HEK293T (cell line): ENCODE measurements at regions not wholly inside any gene's neighbourhood (a gene's known extent, or its start where the extent isn't known, plus 50 kb on each side); places are given as distances from the start of the nearest gene placed in this dataset.

ENCODE experiments used
- CTCF ChIA-PET: fragments of 350-600 bp; formaldehyde crosslinking; extraction: SDS; loops from one replicate; lab custom pipeline; 2021; ENCODE audit warnings: antibody characterized with exemption, inconsistent platforms; lab: Yijun Ruan, JAX
- POLR2A ChIA-PET: fragments of 350-600 bp; formaldehyde crosslinking; extraction: SDS; loops from one replicate; lab custom pipeline; 2020; ENCODE audit warnings: antibody characterized with exemption, inconsistent platforms; lab: Yijun Ruan, JAX
- DNase-seq: peaks from one replicate; pipeline ENCODE4 v3.0.0; 2012; ENCODE audit warnings: mixed read lengths; ENCODE audit errors: extremely low spot score
- ARNT ChIP-seq: fragments of 450-650 bp; IDR thresholded peaks from 2 replicates; pipeline ENCODE4 v1.6.1; 2017; ENCODE audit warnings: mild to moderate bottlenecking
- BHLHE40 ChIP-seq: fragments of 450-650 bp; IDR thresholded peaks from 2 replicates; pipeline ENCODE4 v1.6.1; 2016; ENCODE audit warnings: mild to moderate bottlenecking, moderate library complexity, borderline replicate concordance
- CTBP1 ChIP-seq: fragments of 450-650 bp; IDR thresholded peaks from 2 replicates; pipeline ENCODE4 v1.6.1; 2016; ENCODE audit warnings: borderline replicate concordance
- ELF4 ChIP-seq: fragments of 450-650 bp; IDR thresholded peaks from 2 replicates; pipeline ENCODE4 v1.6.1; 2017; ENCODE audit warnings: antibody characterized with exemption
- FOXA1 ChIP-seq: fragments of 450-650 bp; IDR thresholded peaks from 2 replicates; pipeline ENCODE4 v1.6.1; 2016; ENCODE audit warnings: mild to moderate bottlenecking
- FOXK2 ChIP-seq: fragments of 450-650 bp; IDR thresholded peaks from 2 replicates; pipeline ENCODE4 v1.6.1; 2016; ENCODE audit warnings: mild to moderate bottlenecking
- FOXM1 ChIP-seq: fragments of 450-650 bp; IDR thresholded peaks from 2 replicates; pipeline ENCODE4 v1.6.1; 2017; ENCODE audit warnings: mild to moderate bottlenecking, borderline replicate concordance
- HDGF ChIP-seq: fragments of 450-650 bp; IDR thresholded peaks from 2 replicates; pipeline ENCODE4 v1.6.1; 2017; ENCODE audit warnings: antibody characterized with exemption, borderline replicate concordance
- L3MBTL2 ChIP-seq: fragments of 450-650 bp; conservative IDR thresholded peaks from 2 replicates; pipeline ENCODE4 v1.6.1; 2016; ENCODE audit warnings: mild to moderate bottlenecking
- LEF1 ChIP-seq: fragments of 450-650 bp; IDR thresholded peaks from 2 replicates; pipeline ENCODE4 v1.6.1; 2017; ENCODE audit warnings: mild to moderate bottlenecking, borderline replicate concordance
- NFRKB ChIP-seq: fragments of 450-650 bp; IDR thresholded peaks from 2 replicates; pipeline ENCODE4 v1.6.1; 2016; ENCODE audit warnings: mild to moderate bottlenecking, moderate library complexity
- SP1 ChIP-seq: fragments of 450-650 bp; IDR thresholded peaks from 2 replicates; pipeline ENCODE4 v1.6.1; 2017
- SUZ12 ChIP-seq: fragments of 450-650 bp; IDR thresholded peaks from 2 replicates; pipeline ENCODE4 v1.6.1; 2016; ENCODE audit warnings: mild to moderate bottlenecking
- TARDBP ChIP-seq: fragments of 450-650 bp; IDR thresholded peaks from 2 replicates; pipeline ENCODE4 v1.6.1; 2016
- ZNF384 ChIP-seq: fragments of 450-650 bp; IDR thresholded peaks from 2 replicates; pipeline ENCODE4 v1.6.1; 2016
- TF ChIP-seq, protein P1 (sequence below): fragments of 450-650 bp; IDR thresholded peaks from 2 replicates; pipeline ENCODE4 v1.6.1; 2016

DNA sequence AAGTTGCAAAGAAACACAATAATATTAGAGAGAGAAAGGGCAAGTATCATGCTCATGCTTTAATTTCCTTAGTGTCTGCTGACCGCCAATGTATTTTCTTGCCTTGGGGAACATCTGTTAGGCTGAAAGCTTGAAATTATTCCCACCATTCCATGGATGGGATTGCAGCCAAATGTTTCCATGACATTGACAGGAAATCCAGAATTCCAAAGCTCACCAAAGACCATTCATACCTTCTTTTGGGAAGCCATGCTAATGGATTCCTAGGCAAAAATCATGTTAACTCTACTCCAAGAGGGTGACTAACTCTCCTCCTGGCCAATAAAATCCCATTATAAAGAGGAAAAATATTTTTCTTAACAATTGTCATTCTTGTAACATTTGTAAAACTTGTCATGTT is 661.4 kb upstream of the FAT3 start:
- TF ChIP-seq LEF1 = no peak
- DNase-seq = no peak
- CTCF ChIA-PET = no interaction called here
- POLR2A ChIA-PET = no interaction called here

DNA sequence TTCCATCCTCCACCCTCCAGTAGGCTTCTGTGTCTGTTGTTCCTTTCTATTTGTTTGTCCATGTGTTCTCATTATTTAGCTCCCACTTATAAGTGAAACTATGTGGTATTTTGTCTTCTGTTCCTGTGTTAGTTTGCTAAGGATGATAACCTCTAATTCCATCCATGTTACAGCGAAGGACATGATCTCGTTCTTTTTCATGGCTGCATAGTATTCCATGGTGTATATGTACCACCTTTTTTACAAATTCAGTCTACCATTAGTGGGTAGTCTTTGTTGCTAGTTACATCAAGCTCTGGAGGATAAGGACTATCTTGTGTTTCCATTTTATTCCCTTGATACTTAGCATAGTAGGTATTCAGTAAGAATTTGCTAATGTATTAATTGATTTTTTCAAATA is 664.2 kb upstream of the FAT3 start:
- no peak for TF ChIP-seq L3MBTL2
- DNase-seq = no peak
- ChIA-PET POLR2A (no interaction called here), CTCF (no interaction called here)

DNA sequence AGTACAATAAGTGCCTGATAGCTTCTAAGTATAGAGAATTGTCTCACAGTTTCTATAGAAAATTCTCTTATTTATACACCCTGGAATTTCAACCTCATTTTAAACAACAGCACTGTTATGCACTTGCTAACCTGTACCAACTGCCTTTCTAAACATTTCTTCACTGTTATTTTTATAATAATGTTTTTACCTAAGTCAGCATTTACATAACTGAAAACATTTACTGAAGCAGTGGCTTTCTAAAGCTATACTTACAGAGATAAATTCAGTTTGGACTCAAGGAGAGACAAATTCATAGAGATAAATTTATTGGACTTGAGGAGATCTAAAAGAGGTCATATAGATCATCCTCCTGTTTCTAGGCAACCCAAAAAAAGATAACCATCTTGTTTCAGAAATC is 686.6 kb upstream of the FAT3 start:
- ChIA-PET POLR2A (no interaction called here), CTCF (no interaction called here)
- TF ChIP-seq NFRKB (no peak), SP1 (no peak), CTBP1 (no peak), BHLHE40 (no peak), ARNT (no peak), L3MBTL2 (no peak), ELF4 (no peak), TARDBP (no peak), FOXK2 (no peak), FOXA1 (no peak), HDGF (no peak), LEF1 (no peak), ZNF384 (no peak), SUZ12 (no peak), FOXM1 (no peak)
- TF ChIP-seq, protein P1, sequence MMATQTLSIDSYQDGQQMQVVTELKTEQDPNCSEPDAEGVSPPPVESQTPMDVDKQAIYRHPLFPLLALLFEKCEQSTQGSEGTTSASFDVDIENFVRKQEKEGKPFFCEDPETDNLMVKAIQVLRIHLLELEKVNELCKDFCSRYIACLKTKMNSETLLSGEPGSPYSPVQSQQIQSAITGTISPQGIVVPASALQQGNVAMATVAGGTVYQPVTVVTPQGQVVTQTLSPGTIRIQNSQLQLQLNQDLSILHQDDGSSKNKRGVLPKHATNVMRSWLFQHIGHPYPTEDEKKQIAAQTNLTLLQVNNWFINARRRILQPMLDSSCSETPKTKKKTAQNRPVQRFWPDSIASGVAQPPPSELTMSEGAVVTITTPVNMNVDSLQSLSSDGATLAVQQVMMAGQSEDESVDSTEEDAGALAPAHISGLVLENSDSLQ = no peak
- DNase-seq = no peak

- no peak for DNase-seq
- ChIA-PET POLR2A (no interaction called here), CTCF (interaction anchor here (0.6 kb wide), 1 partner anchor 70 kb away, joined by 4 read pairs; no protein-coding TSS in a partner anchor)
- TF ChIP-seq SUZ12 (no peak), L3MBTL2 (no peak), CTBP1 (no peak), NFRKB (no peak)
Observed at GRCh38 chr11:91536366-91536765, 688.3 kb upstream of the FAT3 start.

- TF ChIP-seq, protein P1 = no peak
- TF ChIP-seq NFRKB (no peak), HDGF (no peak), ZNF384 (no peak), TARDBP (no peak), CTBP1 (no peak)
- POLR2A ChIA-PET = no interaction called here
- DNase-seq = no peak
- CTCF ChIA-PET = no interaction called here
Observed at GRCh38 chr11:91528965-91529364, 695.7 kb upstream of the FAT3 start.

- ChIA-PET CTCF (no interaction called here), POLR2A (no interaction called here)
- TF ChIP-seq SP1 = no peak
- TF ChIP-seq TARDBP = no peak
- TF ChIP-seq SUZ12 = no peak
- TF ChIP-seq CTBP1 = no peak
- no peak for TF ChIP-seq FOXM1
- TF ChIP-seq, protein P1 = no peak
- no peak for TF ChIP-seq ZNF384
- TF ChIP-seq L3MBTL2 = no peak
- no peak for TF ChIP-seq HDGF
- no peak for TF ChIP-seq LEF1
- no peak for TF ChIP-seq NFRKB
- DNase-seq = no peak
Observed at GRCh38 chr11:91527380-91528030, 697.1 kb upstream of the FAT3 start.

GRCh38 chr11:91513734-91514133 is 710.9 kb upstream of the FAT3 start:
- TF ChIP-seq ARNT (no peak), SUZ12 (no peak), NFRKB (no peak), FOXM1 (no peak), BHLHE40 (no peak), HDGF (no peak), ELF4 (no peak), LEF1 (no peak), SP1 (no peak), ZNF384 (no peak), L3MBTL2 (no peak), CTBP1 (no peak), FOXK2 (no peak), FOXA1 (no peak), TARDBP (no peak)
- TF ChIP-seq, protein P1 = no peak
- no peak for DNase-seq
- CTCF ChIA-PET = interaction anchor here (0.6 to 0.7 kb wide), 3 partner anchors 49 to 763 kb away, joined by 3 to 4 read pairs (median 3); no protein-coding TSS in a partner anchor
- POLR2A ChIA-PET = no interaction called here
